OCI-LY3 (cell line): ENCODE measurements at regions not wholly inside any gene's neighbourhood (a gene's known extent, or its start where the extent isn't known, plus 50 kb on each side); places are given as distances from the start of the nearest gene placed in this dataset.
"Not testable (repeated sequence)": the region's sequence is repeated elsewhere in the genome, so short reads cannot be mapped to it uniquely, and the experiment has no call there.

ENCODE experiments used
- H2AFZ ChIP-seq: fragments of 200-600, 300-600 bp; shearing (Covaris generic); 2 replicates; pipeline ENCODE4 v1.6.0; 2014; ENCODE audit warnings: antibody characterized with exemption, low read depth, low read length
- H3K27ac ChIP-seq: fragments of 200-600, 300-600 bp; sonication (generic); 2 replicates; pipeline ENCODE4 v1.5.1; 2014; ENCODE audit warnings: mild to moderate bottlenecking, low read length, moderate library complexity, mixed read lengths
- H3K27me3 ChIP-seq: fragments of 200-600, 300-600 bp; sonication (generic); 2 replicates; pipeline ENCODE4 v1.6.1; 2014; ENCODE audit warnings: low read depth, low read length, mixed read lengths
- H3K36me3 ChIP-seq: fragments of 200-600, 300-600 bp; sonication (generic); replicated peaks from 2 replicates; pipeline ENCODE3; 2014; ENCODE audit warnings: low read depth, low read length, mixed read lengths
- H3K4me1 ChIP-seq: fragments of 300-600, 200-600 bp; sonication (generic); 2 replicates; pipeline ENCODE4 v1.6.1; 2014; ENCODE audit warnings: low read length, mixed read lengths
- H3K4me2 ChIP-seq: fragments of 200-600, 300-600 bp; sonication (generic); 2 replicates; pipeline ENCODE4 v1.6.1; 2014; ENCODE audit warnings: low read length, mixed read lengths
- H3K4me3 ChIP-seq: fragments of 300-600, 200-600 bp; sonication (generic); 2 replicates; pipeline ENCODE4 v1.5.1; 2014; ENCODE audit warnings: antibody characterized with exemption, mild to moderate bottlenecking, low read length, moderate library complexity
- H3K79me2 ChIP-seq: fragments of 300-600, 200-600 bp; shearing (Covaris generic); 2 replicates; pipeline ENCODE4 v1.6.1; 2014; ENCODE audit warnings: mild to moderate bottlenecking, low read length, mixed read lengths
- H3K9ac ChIP-seq: fragments of 300-600, 200-600 bp; shearing (Covaris generic); 2 replicates; pipeline ENCODE4 v1.6.0; 2014; ENCODE audit warnings: mild to moderate bottlenecking, low read length, moderate library complexity
- H3K9me3 ChIP-seq: fragments of 200-600, 300-600 bp; shearing (Covaris generic); 2 replicates; pipeline ENCODE4 v1.6.1; 2014; ENCODE audit warnings: low read length, mixed read lengths; ENCODE audit not compliant: insufficient read depth
- H4K20me1 ChIP-seq: fragments of 200-600, 300-600 bp; sonication (generic); 2 replicates; pipeline ENCODE4 v1.6.1; 2016; ENCODE audit warnings: low read length, mixed read lengths; ENCODE audit not compliant: insufficient read depth
- CTCF ChIP-seq: fragments of 200-600, 300-600 bp; sonication (generic); IDR thresholded peaks from 2 replicates; pipeline ENCODE4 v1.5.1; 2014; ENCODE audit warnings: antibody characterized with exemption, low read length, low read depth
- EZH2phosphoT487 ChIP-seq: fragments of 200-600 bp; shearing (Covaris generic); IDR thresholded peaks from 2 replicates; pipeline ENCODE4 v1.6.1; 2018; ENCODE audit warnings: antibody characterized with exemption, mixed run types, low read depth

GRCh38 chr18:43830947-43831346 is 553.7 kb upstream of the SYT4 start:
- Histone ChIP-seq H2AFZ (no peak overlapping the region), H3K4me2 (no peak overlapping the region), H3K79me2 (no peaks in the 10 kb centered on the region), H3K36me3 (no peaks in the 10 kb centered on the region), H3K4me1 (no peaks in the 10 kb centered on the region), H3K27me3 (no peaks in the 10 kb centered on the region), H3K4me3 (no peak overlapping the region), H3K9ac (no peak overlapping the region), H4K20me1 (no peaks in the 10 kb centered on the region), H3K27ac (no peak overlapping the region), H3K9me3 (no peaks in the 10 kb centered on the region)
- TF ChIP-seq EZH2phosphoT487 (no peak), CTCF (no peak)

- Histone ChIP-seq H3K36me3 (no peaks in the 10 kb centered on the region), H4K20me1 (no peaks in the 10 kb centered on the region), H3K27ac (no peak overlapping the region), H3K27me3 (no peaks in the 10 kb centered on the region), H3K9me3 (no peaks in the 10 kb centered on the region), H3K9ac (no peak overlapping the region), H3K4me1 (no peaks in the 10 kb centered on the region), H2AFZ (peak overlapping the region; percentile 65; the same call in 1 of the 2 replicates), H3K4me2 (no peak overlapping the region), H3K4me3 (no peak overlapping the region), H3K79me2 (no peaks in the 10 kb centered on the region)
- TF ChIP-seq EZH2phosphoT487 (no peak), CTCF (no peak)
These were observed 569.0 kb upstream of the SYT4 start for GRCh38 chr18:43846299-43846698.

GRCh38 chr18:43847164-43848091 is 570.1 kb upstream of the SYT4 start:
- TF ChIP-seq EZH2phosphoT487 (no peak), CTCF (no peak)
- no peak overlapping the region for H3K4me3 ChIP-seq
- no peaks in the 10 kb centered on the region for H4K20me1 ChIP-seq
- H3K79me2 ChIP-seq: no peaks in the 10 kb centered on the region
- H3K36me3 ChIP-seq: no peaks in the 10 kb centered on the region
- no peak overlapping the region for H3K27ac ChIP-seq
- H3K27me3 ChIP-seq: no peaks in the 10 kb centered on the region
- peak overlapping the region; percentile 65 for H2AFZ ChIP-seq
- H3K4me1 ChIP-seq: no peaks in the 10 kb centered on the region
- no peak overlapping the region for H3K9ac ChIP-seq
- no peak overlapping the region for H3K4me2 ChIP-seq
- H3K9me3 ChIP-seq: no peaks in the 10 kb centered on the region

- not testable (repeated sequence) for H3K9me3 ChIP-seq, H3K36me3 ChIP-seq, H3K79me2 ChIP-seq, H3K4me1 ChIP-seq, H3K27me3 ChIP-seq, H3K27ac ChIP-seq, H3K4me2 ChIP-seq, H3K9ac ChIP-seq, H4K20me1 ChIP-seq, H3K4me3 ChIP-seq, H2AFZ ChIP-seq
These were observed 572.5 kb upstream of the SYT4 start for GRCh38 chr18:43849831-43850230.
